ENCODE measurements at regions not wholly inside any gene's neighbourhood (a gene's known extent, or its start where the extent isn't known, plus 50 kb on each side); places are given as distances from the start of the nearest gene placed in this dataset.

DNA sequence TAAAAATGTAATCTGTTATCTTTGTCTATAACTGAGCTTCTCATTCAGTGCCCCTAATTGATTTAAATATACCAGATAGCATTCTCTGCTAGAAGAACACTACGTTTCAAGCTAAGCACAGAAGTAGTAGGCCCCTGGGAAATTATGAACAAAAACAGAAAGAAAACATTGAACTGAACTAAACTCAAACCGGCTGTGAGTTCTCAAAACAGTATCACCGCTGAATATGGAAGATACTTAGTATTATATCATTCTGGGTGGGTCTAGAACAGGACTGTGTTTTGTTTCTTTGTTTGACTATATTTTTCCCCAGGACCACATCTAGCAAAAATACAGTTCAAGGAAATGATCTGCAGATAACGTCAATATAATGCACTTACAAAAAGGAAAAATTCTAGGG lies 95.1 kb upstream of the HMHB1 start:
- TF ChIP-seq CTCF (conservative IDR thresholded peaks at IDR 0.05; ENCODE audit: low read length) = no peak
- TF ChIP-seq EZH2phosphoT487 (IDR thresholded peaks at IDR 0.05; ENCODE audit: borderline replicate concordance) = no peak
